T-cell (primary cell): ENCODE measurements at regions not wholly inside any gene's neighbourhood (a gene's known extent, or its start where the extent isn't known, plus 50 kb on each side); places are given as distances from the start of the nearest gene placed in this dataset.

ENCODE experiments used
- ATAC-seq, 4 experiments: fragments of 200-7000 bp in 3 of 4; fragments of 150-1000 bp in 1 of 4; cut with Tn5 transposase; replicated peaks in 1 of 4; 1 replicate in 3 of 4; 2 replicates in 1 of 4; pipeline ENCODE4 v1.10.0; 2021; ENCODE audit warnings: moderate library complexity in 3 of 4, mild to moderate bottlenecking in 2 of 4, moderate number of reproducible peaks in 1 of 4
- CTCF ChIA-PET, 2 donors: fragments of 300-600 bp; sonication (Branson Sonifier 250); formaldehyde crosslinking; loops; one replicate each; lab custom pipeline; 2022; ENCODE audit warnings: antibody characterized with exemption in 2 of 2; lab: Charles Lee
- POLR2A ChIA-PET, 2 donors: fragments of 300-600 bp; sonication (Branson Sonifier 250); formaldehyde crosslinking; loops; one replicate each; lab custom pipeline; 2022; ENCODE audit warnings: antibody characterized with exemption in 2 of 2; lab: Charles Lee
- DNase-seq, 35 experiments: peaks; one replicate each; pipeline versions ENCODE4 v3.0.0 to v3.0.0-alpha.2; 2013 to 2023
- H3K27ac ChIP-seq: one replicate; pipeline ENCODE4 v1.5.1; 2013; ENCODE audit warnings: low read length
- H3K27me3 ChIP-seq, 2 experiments: replicated peaks in 1 of 2; 1 replicate in 1 of 2; 2 replicates in 1 of 2; pipeline versions ENCODE4 v1.6.1 to v1.7.0; 2013; ENCODE audit warnings: low read length in 1 of 2, mixed read lengths in 1 of 2; ENCODE audit not compliant: control insufficient read depth in 2 of 2, insufficient read depth in 2 of 2; ENCODE audit errors: extremely low read depth in 1 of 2
- H3K36me3 ChIP-seq, 2 donors: 1 replicate in 1 of 2; 2 replicates in 1 of 2; pipeline versions ENCODE4 v1.6.1 to v1.7.0; 2013; ENCODE audit warnings: low read length in 1 of 2; ENCODE audit not compliant: control insufficient read depth in 2 of 2, insufficient read depth in 1 of 2; ENCODE audit errors: extremely low read depth in 1 of 2
- H3K4me1 ChIP-seq, 2 experiments: 1 replicate in 1 of 2; 2 replicates in 1 of 2; pipeline versions ENCODE4 v1.6.1 to v1.7.0; 2013; ENCODE audit warnings: low read length in 2 of 2, mixed read lengths in 1 of 2; ENCODE audit not compliant: insufficient read depth in 2 of 2, control insufficient read depth in 1 of 2; ENCODE audit errors: extremely low read depth in 1 of 2
- H3K4me3 ChIP-seq, 2 donors: 1 replicate in 1 of 2; 2 replicates in 1 of 2; pipeline versions ENCODE4 v1.5.1 to v1.7.0; 2013; ENCODE audit warnings: mild to moderate bottlenecking in 2 of 2, low read length in 1 of 2, moderate library complexity in 1 of 2; ENCODE audit not compliant: control insufficient read depth in 1 of 2; ENCODE audit errors: extremely low read depth in 1 of 2
- H3K9me3 ChIP-seq: 2 replicates; pipeline ENCODE4 v1.7.0; 2013
- H3K27ac Mint-ChIP-seq, 2 donors: one replicate each; pipeline ENCODE4 v1.8.0; 2020 to 2021; ENCODE audit warnings: mild to moderate bottlenecking in 2 of 2, mixed read lengths in 2 of 2
- H3K27me3 Mint-ChIP-seq, 2 donors: one replicate each; pipeline ENCODE4 v1.8.0; 2021 to 2022; ENCODE audit warnings: mixed read lengths in 2 of 2
- H3K36me3 Mint-ChIP-seq: one replicate; pipeline ENCODE4 v1.8.0; 2021; ENCODE audit warnings: mixed read lengths
- H3K4me1 Mint-ChIP-seq, 3 donors: one replicate each; pipeline ENCODE4 v1.8.0; 2020 to 2022; ENCODE audit warnings: mixed read lengths in 3 of 3, mild to moderate bottlenecking in 1 of 3
- H3K4me3 Mint-ChIP-seq, 3 donors: one replicate each; pipeline ENCODE4 v1.8.0; 2020 to 2022; ENCODE audit warnings: mild to moderate bottlenecking in 3 of 3, mixed read lengths in 3 of 3, moderate library complexity in 3 of 3
- H3K9me3 Mint-ChIP-seq, 3 donors: one replicate each; pipeline ENCODE4 v1.8.0; 2020 to 2022; ENCODE audit warnings: mixed read lengths in 3 of 3
- WGBS: methylation state at CpG from one replicate; pipeline ENCODE4 v1.1.5; 2013; ENCODE audit warnings: missing lambda C conversion rate; ENCODE audit not compliant: insufficient coverage; 5-methylcytosine and 5-hydroxymethylcytosine counted together

GRCh38 chr12:94813314-94813713 is 163.0 kb upstream of the TMCC3 start:
- no peak overlapping the region for H3K27ac ChIP-seq
- ChIA-PET CTCF (no interaction called here), POLR2A (no interaction called here)
- ATAC-seq (no peak), DNase-seq (no peak)
- H3K4me3 ChIP-seq: no peak overlapping the region
- H3K27ac Mint-ChIP-seq: no peak overlapping the region
- H3K9me3 ChIP-seq: peaks cover 2% of the 10 kb centered on the region
- no peaks in the 10 kb centered on the region for H3K4me1 ChIP-seq
- no CpG with 5 or more reads among the region's 2 CpGs for WGBS
- no peak overlapping the region for H3K4me3 Mint-ChIP-seq
- H3K36me3 Mint-ChIP-seq: no peaks in the 10 kb centered on the region
- peaks cover 0 to 5% of the 10 kb centered on the region in 2 experiments for H3K27me3 ChIP-seq
- H3K36me3 ChIP-seq: no peaks in the 10 kb centered on the region
- peaks cover 16 to 33% (median 29%) of the 10 kb centered on the region in 3 donors for H3K9me3 Mint-ChIP-seq
- peaks cover 0 to 12% of the 10 kb centered on the region in 2 donors for H3K27me3 Mint-ChIP-seq
- H3K4me1 Mint-ChIP-seq: no peaks in the 10 kb centered on the region

- WGBS: no CpG with 5 or more reads among the region's 2 CpGs
- no peak overlapping the region for H3K4me3 Mint-ChIP-seq
- peaks cover 2 to 12% of the 10 kb centered on the region in 2 donors for H3K27me3 Mint-ChIP-seq
Measured at GRCh38 chr12:94812345-94812744, 162.0 kb upstream of the TMCC3 start.

GRCh38 chr12:94811611-94812010 is 161.3 kb upstream of the TMCC3 start:
- no peak overlapping the region for H3K27ac ChIP-seq
- Mint-ChIP-seq H3K9me3 (peaks cover 16 to 33% (median 29%) of the 10 kb centered on the region in 3 donors), H3K27me3 (peaks cover 4 to 12% of the 10 kb centered on the region in 2 donors), H3K4me3 (no peak overlapping the region), H3K27ac (no peak overlapping the region), H3K36me3 (no peaks in the 10 kb centered on the region), H3K4me1 (no peaks in the 10 kb centered on the region)
- H3K9me3 ChIP-seq: peaks cover 2% of the 10 kb centered on the region
- no peaks in the 10 kb centered on the region for H3K36me3 ChIP-seq
- POLR2A ChIA-PET: interaction anchor here in 1 of 2 donors (0.6 kb wide), 1 partner anchor 27 kb away, joined by 3 read pairs; no protein-coding TSS in a partner anchor
- DNase-seq: no peak
- H3K4me3 ChIP-seq: no peak overlapping the region
- no peak for ATAC-seq
- H3K4me1 ChIP-seq: no peaks in the 10 kb centered on the region
- CTCF ChIA-PET: no interaction called here
- peaks cover 0 to 5% of the 10 kb centered on the region in 2 experiments for H3K27me3 ChIP-seq

More at GRCh38 chr12:94812345-94812744, 162.0 kb upstream of the TMCC3 start:
- Histone ChIP-seq H3K4me1 (no peaks in the 10 kb centered on the region), H3K27ac (no peak overlapping the region), H3K36me3 (no peaks in the 10 kb centered on the region), H3K9me3 (peaks cover 2% of the 10 kb centered on the region), H3K4me3 (no peak overlapping the region), H3K27me3 (peaks cover 0 to 5% of the 10 kb centered on the region in 2 experiments)
- no peak for DNase-seq
- H3K4me1 Mint-ChIP-seq: no peaks in the 10 kb centered on the region
- ChIA-PET CTCF (no interaction called here), POLR2A (interaction anchor here in 1 of 2 donors (0.6 kb wide), 1 partner anchor 26 kb away, joined by 3 read pairs; no protein-coding TSS in a partner anchor)
- H3K36me3 Mint-ChIP-seq: no peaks in the 10 kb centered on the region
- H3K9me3 Mint-ChIP-seq: peaks cover 16 to 33% (median 29%) of the 10 kb centered on the region in 3 donors
- no peak overlapping the region for H3K27ac Mint-ChIP-seq
- ATAC-seq: no peak

GRCh38 chr12:94807951-94808350 is 157.6 kb upstream of the TMCC3 start:
- no peak for DNase-seq
- Mint-ChIP-seq H3K36me3 (no peaks in the 10 kb centered on the region), H3K9me3 (peaks cover 5 to 18% (median 16%) of the 10 kb centered on the region in 3 donors), H3K27me3 (peaks cover 4 to 12% of the 10 kb centered on the region in 2 donors), H3K27ac (no peak overlapping the region), H3K4me1 (no peaks in the 10 kb centered on the region), H3K4me3 (no peak overlapping the region)
- Histone ChIP-seq H3K27ac (no peak overlapping the region), H3K4me3 (no peak overlapping the region), H3K27me3 (no peaks in the 10 kb centered on the region), H3K4me1 (no peaks in the 10 kb centered on the region), H3K9me3 (no peaks in the 10 kb centered on the region), H3K36me3 (no peaks in the 10 kb centered on the region)
- ChIA-PET POLR2A (interaction anchor here in 1 of 2 donors (0.6 kb wide), 1 partner anchor 1048 kb away, joined by 4 read pairs; no protein-coding TSS in a partner anchor), CTCF (no interaction called here)
- no peak for ATAC-seq

GRCh38 chr12:94806617-94807016 is 156.3 kb upstream of the TMCC3 start:
- H3K4me3 ChIP-seq: no peak overlapping the region
- ChIA-PET POLR2A (no interaction called here), CTCF (no interaction called here)
- ATAC-seq: no peak
- no peak overlapping the region for H3K27ac ChIP-seq
- WGBS: 100% methylated on average over 4 of the region's 6 CpGs
- DNase-seq: no peak
- Mint-ChIP-seq H3K4me3 (no peak overlapping the region), H3K9me3 (peaks cover 3 to 14% (median 11%) of the 10 kb centered on the region in 3 donors), H3K4me1 (no peaks in the 10 kb centered on the region), H3K36me3 (no peaks in the 10 kb centered on the region), H3K27ac (no peak overlapping the region), H3K27me3 (peaks cover 4 to 12% of the 10 kb centered on the region in 2 donors)
- H3K36me3 ChIP-seq: no peaks in the 10 kb centered on the region
- H3K27me3 ChIP-seq: no peaks in the 10 kb centered on the region
- no peaks in the 10 kb centered on the region for H3K9me3 ChIP-seq
- no peaks in the 10 kb centered on the region for H3K4me1 ChIP-seq

- peaks cover 4 to 12% of the 10 kb centered on the region in 2 donors for H3K27me3 Mint-ChIP-seq
- no peak for ATAC-seq
Measured at GRCh38 chr12:94805749-94806529, 155.6 kb upstream of the TMCC3 start.

More at GRCh38 chr12:94805749-94806529, 155.6 kb upstream of the TMCC3 start:
- H3K27ac ChIP-seq: no peak overlapping the region
- no peak overlapping the region for H3K27ac Mint-ChIP-seq
- peaks cover 0 to 9% (median 8%) of the 10 kb centered on the region in 3 donors for H3K9me3 Mint-ChIP-seq
- no peak overlapping the region for H3K4me3 ChIP-seq
- H3K4me1 ChIP-seq: no peaks in the 10 kb centered on the region
- no peaks in the 10 kb centered on the region for H3K27me3 ChIP-seq
- no peak overlapping the region for H3K4me3 Mint-ChIP-seq
- ChIA-PET CTCF (no interaction called here), POLR2A (interaction anchor here in 1 of 2 donors (0.6 kb wide), 1 partner anchor 154 kb away, joined by 5 read pairs; no protein-coding TSS in a partner anchor)
- WGBS: no CpG with 5 or more reads among the region's 2 CpGs
- DNase-seq: no peak
- no peaks in the 10 kb centered on the region for H3K9me3 ChIP-seq
- no peaks in the 10 kb centered on the region for H3K4me1 Mint-ChIP-seq
- H3K36me3 ChIP-seq: no peaks in the 10 kb centered on the region
- H3K36me3 Mint-ChIP-seq: no peaks in the 10 kb centered on the region
